ENCODE measurements at regions not wholly inside any gene's neighbourhood (a gene's known extent, or its start where the extent isn't known, plus 50 kb on each side); places are given as distances from the start of the nearest gene placed in this dataset.

GRCh38 chr10:34932235-34932634, 117.1 kb upstream of the PARD3 start:
- TF ChIP-seq CTCF (IDR thresholded peaks at IDR 0.05) (no peak), POLR2A (IDR thresholded peaks at IDR 0.05) (no peak)

All from thyroid gland (tissue), 4 donors.